Sigmoid colon (tissue), 3 donors: ENCODE measurements at regions not wholly inside any gene's neighbourhood (a gene's known extent, or its start where the extent isn't known, plus 50 kb on each side); places are given as distances from the start of the nearest gene placed in this dataset.

ENCODE experiments used
- POLR2A ChIP-seq, 2 donors: fragments of 450-650 bp; IDR thresholded peaks; one replicate each; pipeline ENCODE4 v1.6.1; 2016; ENCODE audit warnings: antibody characterized with exemption in 2 of 2, mild to moderate bottlenecking in 2 of 2, moderate library complexity in 2 of 2
- TF ChIP-seq, protein P1 (sequence below), 4 experiments: fragments of 450-650 bp in 3 of 4; fragments of 200-600 bp in 1 of 4; IDR thresholded peaks; one replicate each; pipeline ENCODE4 v1.5.1; 2016 to 2019; ENCODE audit warnings: antibody characterized with exemption in 4 of 4, mild to moderate bottlenecking in 3 of 4, moderate library complexity in 2 of 4

- TF ChIP-seq, protein P1, sequence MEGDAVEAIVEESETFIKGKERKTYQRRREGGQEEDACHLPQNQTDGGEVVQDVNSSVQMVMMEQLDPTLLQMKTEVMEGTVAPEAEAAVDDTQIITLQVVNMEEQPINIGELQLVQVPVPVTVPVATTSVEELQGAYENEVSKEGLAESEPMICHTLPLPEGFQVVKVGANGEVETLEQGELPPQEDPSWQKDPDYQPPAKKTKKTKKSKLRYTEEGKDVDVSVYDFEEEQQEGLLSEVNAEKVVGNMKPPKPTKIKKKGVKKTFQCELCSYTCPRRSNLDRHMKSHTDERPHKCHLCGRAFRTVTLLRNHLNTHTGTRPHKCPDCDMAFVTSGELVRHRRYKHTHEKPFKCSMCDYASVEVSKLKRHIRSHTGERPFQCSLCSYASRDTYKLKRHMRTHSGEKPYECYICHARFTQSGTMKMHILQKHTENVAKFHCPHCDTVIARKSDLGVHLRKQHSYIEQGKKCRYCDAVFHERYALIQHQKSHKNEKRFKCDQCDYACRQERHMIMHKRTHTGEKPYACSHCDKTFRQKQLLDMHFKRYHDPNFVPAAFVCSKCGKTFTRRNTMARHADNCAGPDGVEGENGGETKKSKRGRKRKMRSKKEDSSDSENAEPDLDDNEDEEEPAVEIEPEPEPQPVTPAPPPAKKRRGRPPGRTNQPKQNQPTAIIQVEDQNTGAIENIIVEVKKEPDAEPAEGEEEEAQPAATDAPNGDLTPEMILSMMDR (IDR thresholded peaks at IDR 0.05): no peak
- no peak for TF ChIP-seq POLR2A (IDR thresholded peaks at IDR 0.05)
These were observed 1154.8 kb downstream of the TMEM121 start for GRCh38 chr14:106681161-106681560.
